ENCODE measurements at regions not wholly inside any gene's neighbourhood (a gene's known extent, or its start where the extent isn't known, plus 50 kb on each side); places are given as distances from the start of the nearest gene placed in this dataset.
"Not testable (repeated sequence)": the region's sequence is repeated elsewhere in the genome, so short reads cannot be mapped to it uniquely, and the experiment has no call there.

DNA sequence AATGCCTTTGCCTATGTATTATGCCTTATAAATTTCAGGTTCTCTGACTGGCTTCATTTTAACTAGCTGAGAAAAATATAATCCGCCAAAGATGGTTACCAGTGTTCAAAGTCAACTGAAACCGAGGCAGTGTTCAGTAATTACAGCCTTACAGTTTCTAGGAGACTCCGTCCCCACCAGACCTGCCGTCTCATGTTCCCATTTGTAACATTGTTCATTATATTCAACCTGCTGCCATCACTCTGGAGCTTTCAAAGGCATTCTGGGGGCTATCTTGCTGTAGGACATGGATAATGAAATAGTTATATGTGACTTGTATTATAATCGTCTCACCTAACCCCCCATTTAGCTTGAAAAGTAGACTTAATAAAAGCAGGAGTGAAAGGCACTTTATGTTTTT lies 302.5 kb downstream of the RWDD3 start:
- no peak for DNase-seq

DNA sequence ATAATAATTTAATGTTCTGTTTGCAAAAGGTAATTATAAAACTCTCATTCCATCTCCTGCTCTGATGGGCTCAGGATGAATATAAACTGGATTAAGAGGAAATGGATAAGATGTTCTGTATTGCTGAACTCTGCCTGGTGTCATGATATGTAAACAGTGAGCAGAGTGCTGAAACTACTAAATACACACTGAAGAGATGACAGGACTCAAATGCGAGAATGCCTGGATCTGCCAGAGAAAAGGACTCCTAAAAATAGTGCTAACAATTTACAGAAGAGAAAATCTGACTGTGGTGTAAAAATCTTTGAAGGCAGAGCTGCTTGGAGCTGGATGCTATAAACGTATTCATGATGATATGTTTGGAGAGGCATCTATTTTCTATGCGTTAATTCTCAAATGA lies 303.2 kb downstream of the RWDD3 start:
- DNase-seq, result no peak

DNA sequence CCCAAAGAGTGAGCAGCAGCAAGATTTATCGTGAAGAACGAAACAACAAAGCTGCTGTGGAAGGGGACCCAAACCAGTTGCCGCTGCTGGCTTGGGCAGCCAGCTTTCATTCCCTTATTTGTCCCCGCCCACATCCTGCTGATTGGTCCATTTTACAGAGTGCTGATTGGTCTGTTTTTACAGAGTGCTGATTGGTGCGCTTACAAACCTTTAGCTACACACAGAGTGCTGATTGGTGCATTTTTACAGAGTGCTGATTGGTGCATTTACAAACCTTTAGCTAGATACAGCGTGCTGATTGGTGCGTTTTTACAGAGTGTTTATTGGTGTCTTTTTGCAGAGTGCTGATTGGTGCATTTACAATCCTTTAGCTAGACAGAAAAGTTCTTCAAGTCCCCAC lies 304.2 kb downstream of the RWDD3 start:
- DNase-seq, result not testable (repeated sequence)

DNA sequence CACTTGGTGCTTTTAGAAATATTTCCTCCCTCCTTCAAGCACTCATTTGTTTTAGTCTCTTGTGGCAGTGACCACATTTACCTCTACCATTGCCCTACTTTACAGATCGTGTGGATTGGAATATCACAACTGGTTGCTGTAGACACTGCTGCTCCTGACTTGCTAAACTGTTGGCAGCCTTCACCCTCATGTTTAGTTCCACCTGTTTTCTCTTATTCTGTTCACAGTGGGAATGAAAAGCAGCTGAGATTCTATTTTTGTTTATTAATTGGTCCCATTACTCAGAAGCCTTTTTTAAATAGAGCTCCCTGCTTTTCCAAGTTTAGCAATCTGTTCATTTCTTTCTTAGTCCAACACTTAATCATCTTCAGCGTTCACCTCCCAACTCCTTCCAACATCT lies 308.9 kb downstream of the RWDD3 start:
- no peak for DNase-seq

DNA sequence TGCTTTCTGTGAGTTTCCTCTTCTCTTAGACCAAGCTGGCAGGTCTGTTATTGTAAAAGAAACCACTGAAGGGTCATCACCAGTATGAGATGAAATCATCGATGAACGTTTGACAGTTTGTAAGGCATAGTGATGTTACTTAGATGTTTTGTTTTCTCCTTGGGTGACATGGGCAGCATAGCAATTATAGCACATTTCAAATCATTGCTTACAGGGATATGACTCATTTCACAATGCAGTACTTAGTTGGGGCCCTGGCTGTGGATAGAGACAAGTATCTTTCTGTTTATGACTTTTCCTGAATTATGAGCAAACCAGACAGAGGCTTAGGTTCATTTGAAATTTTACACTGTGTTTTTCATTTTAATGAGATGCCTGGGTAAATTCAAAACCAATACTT lies 313.0 kb downstream of the RWDD3 start:
- DNase-seq, result no peak

GRCh38 chr1:95548211-95548610 lies 314.2 kb downstream of the RWDD3 start:
- DNase-seq, result no peak

DNA sequence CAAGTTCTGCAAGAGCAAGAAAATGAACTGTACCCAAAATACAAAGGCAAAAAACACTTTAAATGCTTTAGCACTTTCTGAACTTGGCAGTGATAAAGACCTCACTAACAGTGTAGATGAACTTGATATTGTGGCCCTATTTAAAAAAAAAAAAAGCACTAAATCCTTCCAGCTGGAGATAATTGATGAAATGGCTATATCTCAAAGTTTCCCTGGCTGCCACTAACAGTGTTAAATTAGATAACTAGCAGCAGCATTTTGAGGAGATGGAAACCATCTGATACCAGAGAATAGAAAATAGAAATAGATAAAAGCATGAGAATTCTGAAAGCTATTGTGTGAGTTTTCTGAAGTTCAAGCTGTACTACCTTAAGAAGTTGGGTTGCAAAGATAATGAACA lies 317.2 kb downstream of the RWDD3 start:
- no peak for DNase-seq

GRCh38 chr1:95553595-95553994 lies 319.6 kb downstream of the RWDD3 start:
- DNase-seq, result no peak

- DNase-seq, result no peak
Measured at GRCh38 chr1:95554408-95554807, 320.4 kb downstream of the RWDD3 start.

DNA sequence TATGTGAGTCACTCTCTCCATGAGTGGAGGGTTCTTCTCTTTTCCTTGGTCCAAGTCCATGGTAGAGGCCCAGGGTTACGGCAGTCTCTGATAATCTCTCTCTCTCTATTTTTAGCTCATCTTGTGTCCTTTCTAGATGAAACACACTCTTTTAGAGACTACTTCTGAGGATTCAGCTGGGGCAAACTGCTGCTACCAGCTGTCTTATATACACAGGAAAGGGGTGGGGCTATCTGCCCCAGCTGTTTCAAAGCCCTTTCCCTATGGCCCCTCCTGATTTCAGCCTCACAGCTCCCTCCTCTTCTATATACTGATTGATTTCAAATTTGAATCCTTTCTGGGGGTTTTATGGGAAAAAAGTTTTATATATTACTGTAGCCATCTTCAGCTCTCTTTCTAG lies 324.8 kb downstream of the RWDD3 start:
- no peak for DNase-seq

DNA sequence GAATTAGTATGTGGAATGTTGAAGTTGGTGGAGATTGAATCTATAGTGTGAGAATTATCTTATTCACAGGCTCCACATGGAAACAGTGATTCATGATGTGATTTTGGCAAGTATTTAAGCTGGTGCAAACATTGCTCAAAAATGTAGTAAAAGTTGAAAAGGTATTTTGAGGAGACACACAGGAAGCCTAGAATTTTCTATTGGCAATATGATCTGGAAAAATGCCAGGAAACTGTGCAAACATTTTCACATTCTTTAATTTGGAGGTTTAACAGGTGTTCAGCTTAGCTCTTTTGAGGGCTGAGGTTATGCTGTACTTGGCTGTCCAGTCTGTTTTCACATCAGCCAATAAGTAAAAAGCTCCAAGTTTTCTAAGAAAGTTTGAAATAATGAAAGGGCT lies 327.3 kb downstream of the RWDD3 start:
- no peak for DNase-seq

- DNase-seq, result no peak
Measured at GRCh38 chr1:95562230-95562629, 328.2 kb downstream of the RWDD3 start.

DNA sequence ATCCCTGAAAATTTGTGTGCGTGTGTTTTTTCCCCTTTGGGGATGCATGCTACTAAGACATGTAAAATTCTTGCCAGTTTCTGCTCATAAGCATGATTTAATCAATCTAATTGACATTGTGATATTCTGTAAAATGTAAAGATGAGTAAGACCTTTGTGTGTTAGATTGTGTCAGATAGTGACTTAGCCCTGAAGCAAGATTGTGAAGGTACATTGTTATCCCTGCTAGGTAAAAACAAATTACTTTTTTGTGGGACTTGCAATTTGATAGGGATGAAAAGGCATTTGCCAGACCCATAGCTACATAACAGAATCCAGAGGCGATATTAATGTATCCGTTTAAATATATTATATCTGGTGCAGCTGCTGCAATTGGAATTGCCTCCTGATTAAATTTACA lies 338.0 kb downstream of the RWDD3 start:
- DNase-seq, result no peak

GRCh38 chr1:95572962-95573361 lies 339.0 kb downstream of the RWDD3 start:
- DNase-seq, result no peak

GRCh38 chr1:95575291-95575690 lies 341.3 kb downstream of the RWDD3 start:
- no peak for DNase-seq

- DNase-seq, result no peak
Measured at GRCh38 chr1:95578462-95578861, 344.5 kb downstream of the RWDD3 start.

- DNase-seq, result no peak
Measured at GRCh38 chr1:95582191-95582590, 348.2 kb downstream of the RWDD3 start.

- no peak for DNase-seq
Measured at GRCh38 chr1:95582746-95583145, 348.7 kb downstream of the RWDD3 start.

GRCh38 chr1:95583661-95584210 lies 349.7 kb downstream of the RWDD3 start:
- no peak for DNase-seq

DNA sequence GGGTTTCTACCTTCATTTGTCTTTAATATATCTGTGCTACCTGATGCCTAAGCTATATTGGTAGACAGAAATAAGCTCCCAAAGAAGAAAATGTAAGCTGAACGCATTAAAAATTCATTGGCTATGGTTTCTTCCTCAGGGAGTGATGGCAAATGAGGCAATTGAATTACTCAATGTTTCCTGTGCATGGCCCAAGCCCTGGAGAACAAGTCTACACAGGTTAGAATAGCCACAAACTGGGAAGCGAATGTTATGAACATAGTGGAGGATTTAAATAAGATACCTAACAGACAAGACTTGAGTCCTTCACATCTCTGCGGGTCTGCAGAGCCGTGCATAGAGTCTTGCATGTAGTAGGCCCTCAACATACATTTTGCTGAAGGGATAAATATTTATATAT lies 350.3 kb downstream of the RWDD3 start:
- no peak for DNase-seq

DNA sequence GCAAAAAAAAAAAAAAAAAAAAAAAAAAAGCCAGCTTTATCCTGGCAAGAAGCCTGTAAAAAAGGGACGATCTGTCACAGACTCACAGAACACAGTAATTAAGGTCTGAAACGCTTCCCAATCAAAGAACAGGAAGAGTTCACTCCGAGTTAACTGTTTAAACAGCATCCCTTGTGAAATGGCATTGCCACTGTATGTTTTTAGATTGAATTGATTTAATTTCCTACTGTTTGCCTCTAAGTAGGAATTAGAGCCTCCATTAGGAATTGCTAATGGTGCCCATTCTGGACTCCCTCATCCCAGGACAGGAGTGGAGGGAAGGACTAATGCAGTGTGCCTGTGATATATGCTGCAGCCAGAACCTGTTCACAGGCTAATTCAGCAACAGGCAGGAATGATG lies 370.8 kb downstream of the RWDD3 start:
- DNase-seq, result no peak

GRCh38 chr1:95614197-95614596 lies 380.2 kb downstream of the RWDD3 start:
- DNase-seq, result no peak

DNA sequence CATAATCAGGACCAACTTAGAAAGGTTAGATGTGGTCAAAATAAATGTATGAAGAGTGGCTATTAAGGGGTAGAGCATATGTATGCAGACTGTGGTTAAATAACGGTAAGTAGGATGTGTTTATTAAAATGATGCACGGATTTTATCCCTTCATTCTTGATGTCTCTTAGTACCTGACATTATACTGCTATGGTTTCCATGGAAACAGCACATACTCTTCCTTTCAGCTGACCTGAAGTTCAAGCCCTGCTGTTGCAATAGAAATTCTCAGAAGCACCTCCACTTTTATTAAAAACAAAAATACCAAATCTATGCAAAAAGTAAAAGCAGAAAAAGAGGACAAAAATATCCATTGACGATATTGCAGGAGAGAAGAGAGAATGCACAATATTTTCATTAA lies 381.4 kb downstream of the RWDD3 start:
- DNase-seq, result no peak

DNA sequence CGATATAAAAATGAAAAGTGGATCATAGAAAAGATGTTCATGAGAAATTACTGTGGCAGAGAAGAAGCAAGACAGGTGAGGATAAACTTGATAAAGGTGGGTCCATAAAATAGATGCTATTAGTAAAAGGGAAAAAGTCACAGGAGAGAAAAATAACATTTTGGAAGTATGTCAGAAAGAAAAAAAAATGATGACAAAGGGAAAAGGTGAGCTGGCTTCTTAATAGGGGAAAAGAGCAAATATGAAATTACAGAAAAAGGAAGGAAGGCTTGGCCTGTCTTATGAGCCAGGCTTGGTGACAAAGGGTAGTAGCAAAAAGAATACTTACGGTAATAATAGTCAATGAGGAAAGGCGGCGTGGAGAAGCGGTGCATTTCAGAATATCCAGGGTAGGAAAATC lies 386.1 kb downstream of the RWDD3 start:
- no peak for DNase-seq

DNA sequence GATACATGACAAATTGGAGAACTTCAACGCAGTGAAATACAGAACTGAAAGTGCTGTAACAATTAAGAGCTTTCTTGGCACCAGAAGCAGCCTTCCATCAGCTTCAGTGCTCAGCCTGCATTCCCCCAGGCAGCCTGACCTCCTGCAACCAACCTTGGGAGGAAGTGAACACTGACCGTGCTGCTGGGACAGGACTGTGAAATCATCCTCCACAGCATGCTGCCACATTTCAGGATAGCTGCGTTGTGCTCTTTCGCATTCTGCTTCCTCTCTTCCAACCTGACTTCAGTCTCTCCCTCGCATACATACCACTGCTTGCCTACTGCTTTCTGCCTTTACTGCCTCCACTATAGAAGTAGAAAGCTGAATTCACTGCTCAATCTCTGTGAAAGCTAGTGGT lies 388.6 kb downstream of the RWDD3 start:
- no peak for DNase-seq

- DNase-seq, result no peak
Measured at GRCh38 chr1:95625224-95625623, 391.2 kb downstream of the RWDD3 start.

All from CD4-positive, alpha-beta T cell treated with Interleukin-10 for 1 hour (primary cell).